CD4-positive, alpha-beta T cell treated with Interleukin-17A for 1 hour (primary cell): ENCODE measurements at regions not wholly inside any gene's neighbourhood (a gene's known extent, or its start where the extent isn't known, plus 50 kb on each side); places are given as distances from the start of the nearest gene placed in this dataset.
"Not testable (repeated sequence)": the region's sequence is repeated elsewhere in the genome, so short reads cannot be mapped to it uniquely, and the experiment has no call there.

Experiments
- DNase-seq: peaks from one replicate; pipeline ENCODE4 v3.0.0-alpha.2; 2020

GRCh38 chr11:25628030-25628429 lies 703.9 kb upstream of the ANO3 start:
- no peak for DNase-seq

GRCh38 chr11:25633230-25633629 lies 698.7 kb upstream of the ANO3 start:
- no peak for DNase-seq

GRCh38 chr11:25649220-25649619 lies 682.7 kb upstream of the ANO3 start:
- not testable (repeated sequence) for DNase-seq

GRCh38 chr11:25650319-25650718 lies 681.6 kb upstream of the ANO3 start:
- no peak for DNase-seq

- DNase-seq: no peak
Observed at GRCh38 chr11:25655636-25656035, 676.3 kb upstream of the ANO3 start.

- DNase-seq: no peak
Observed at GRCh38 chr11:25658916-25659315, 673.0 kb upstream of the ANO3 start.

- no peak for DNase-seq
Observed at GRCh38 chr11:25659706-25660105, 672.2 kb upstream of the ANO3 start.

GRCh38 chr11:25667871-25668270 lies 664.1 kb upstream of the ANO3 start:
- no peak for DNase-seq

GRCh38 chr11:25691959-25692358 lies 640.0 kb upstream of the ANO3 start:
- no peak for DNase-seq

GRCh38 chr11:25702417-25702816 lies 629.5 kb upstream of the ANO3 start:
- no peak for DNase-seq

GRCh38 chr11:25710975-25711374 lies 621.0 kb upstream of the ANO3 start:
- no peak for DNase-seq

- DNase-seq: no peak
Observed at GRCh38 chr11:25727944-25728343, 604.0 kb upstream of the ANO3 start.

- DNase-seq: no peak
Observed at GRCh38 chr11:25730230-25730629, 601.7 kb upstream of the ANO3 start.

GRCh38 chr11:25733777-25734176 lies 598.2 kb upstream of the ANO3 start:
- DNase-seq: no peak

- no peak for DNase-seq
Observed at GRCh38 chr11:25734591-25735211, 597.2 kb upstream of the ANO3 start.

- no peak for DNase-seq
Observed at GRCh38 chr11:25737071-25737675, 594.8 kb upstream of the ANO3 start.

- DNase-seq: no peak
Observed at GRCh38 chr11:25741886-25742285, 590.0 kb upstream of the ANO3 start.

GRCh38 chr11:25742800-25743199 lies 589.1 kb upstream of the ANO3 start:
- DNase-seq: no peak

- DNase-seq: no peak
Observed at GRCh38 chr11:25755381-25755780, 576.5 kb upstream of the ANO3 start.

GRCh38 chr11:25755918-25756584 lies 575.9 kb upstream of the ANO3 start:
- no peak for DNase-seq

- DNase-seq: no peak
Observed at GRCh38 chr11:25758145-25758661, 573.7 kb upstream of the ANO3 start.

GRCh38 chr11:25766332-25767015 lies 565.5 kb upstream of the ANO3 start:
- DNase-seq: no peak

GRCh38 chr11:25769287-25769686 lies 562.6 kb upstream of the ANO3 start:
- no peak for DNase-seq

GRCh38 chr11:25771605-25772004 lies 560.3 kb upstream of the ANO3 start:
- no peak for DNase-seq
